ENCODE measurements at regions not wholly inside any gene's neighbourhood (a gene's known extent, or its start where the extent isn't known, plus 50 kb on each side); places are given as distances from the start of the nearest gene placed in this dataset.

DNA sequence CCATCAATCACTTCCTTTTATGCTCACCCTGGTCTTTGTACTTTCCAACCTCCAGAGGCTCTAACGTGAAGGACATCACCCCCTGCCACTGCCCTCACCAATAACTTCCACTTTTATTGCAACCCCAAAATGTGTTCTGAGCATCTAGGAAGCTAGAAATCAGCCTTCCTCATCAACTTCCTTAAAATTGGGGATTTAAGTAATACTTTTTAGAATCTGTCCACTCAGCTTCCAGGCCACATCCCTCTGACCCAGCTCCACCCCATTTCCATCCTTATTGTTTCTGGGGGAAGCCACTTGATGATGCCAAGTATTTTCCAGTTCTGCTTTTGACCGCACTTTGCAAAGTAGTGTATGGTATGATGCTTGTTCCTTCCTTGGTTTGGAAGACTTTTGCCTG, 73.5 kb upstream of the XCR1 start (continued):
- TF ChIP-seq IKZF5 (CRISPR knock-in tag; IDR thresholded peaks at IDR 0.05) (no peak), NONO (IDR thresholded peaks at IDR 0.05) (no peak), NONO (CRISPR knock-in tag; conservative IDR thresholded peaks at IDR 0.05) (no peak)

DNA sequence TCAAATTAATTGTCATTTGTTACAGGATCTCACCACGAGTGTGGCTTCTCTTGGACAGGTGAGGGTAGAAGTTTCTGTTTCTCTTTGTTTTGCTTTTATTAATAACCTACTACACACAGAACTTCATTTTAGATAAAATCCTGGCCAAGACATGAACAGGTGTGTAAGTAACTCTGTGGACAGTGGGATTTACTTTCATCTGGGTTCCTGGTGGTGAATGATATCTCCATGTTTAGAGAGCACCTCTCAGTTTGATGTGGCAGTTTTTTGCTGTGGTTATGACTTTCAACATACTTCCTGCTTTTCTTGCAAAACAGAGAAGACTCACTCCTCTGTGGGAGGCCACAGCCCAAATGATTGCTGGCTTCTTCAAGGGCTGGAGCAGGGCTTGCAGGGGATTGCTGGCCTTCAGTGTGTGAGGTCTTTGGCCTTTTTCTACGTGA, 71.1 kb upstream of the XCR1 start:
- FAIRE-seq (no peak), DNase-seq (ENCODE audit: low spot score) (no peak), ATAC-seq (no peak)
- ChIA-PET CTCF (ENCODE audit: low intra/inter-chr PET ratio, low total read pairs) (no interaction called here), POLR2A (no interaction called here)
- Histone ChIP-seq H3K27me3 (ENCODE audit: control insufficient read depth in 1 of 2, insufficient read depth in 2 of 2, low read length in 2 of 2) (no peaks in the 10 kb centered on the region; a peak in 1 of 5 replicates), H2AFZ (ENCODE audit: low read length) (no peak overlapping the region), H4K20me1 (ENCODE audit: insufficient read depth, low read length) (no peaks in the 10 kb centered on the region), H3K27ac (ENCODE audit: extremely low read length, insufficient read depth, low read length) (no peak overlapping the region), H3K9me3 (ENCODE audit: low read length) (no peaks in the 10 kb centered on the region), H3K36me3 (replicated peaks in 1 of 2; ENCODE audit: control insufficient read depth in 1 of 2, insufficient read depth in 2 of 2, low read length in 2 of 2) (no peaks in the 10 kb centered on the region), H3K4me1 (ENCODE audit: insufficient read depth, low read length) (peaks cover 5% of the 10 kb centered on the region), H3K4me2 (ENCODE audit: low read depth, low read length) (no peak overlapping the region), H3K4me3 (replicated peaks in 1 of 3; ENCODE audit: insufficient read depth in 1 of 3, low read depth in 2 of 3, low read length in 3 of 3) (no peak overlapping the region), H3K79me2 (ENCODE audit: insufficient read depth, low read length) (no peaks in the 10 kb centered on the region), H3K9ac (ENCODE audit: insufficient read depth, low read depth, low read length) (no peak overlapping the region)
- intact Hi-C loops (cut with micrococcal nuclease; ENCODE audit: unreplicated experiment) (no loop called here), in situ Hi-C loops (cut with HindIII; ENCODE audit: extremely low pct_ligation_motif_present, low pct_unique_long_range_greater_than_20kb) (no loop called here)
- BruUV-seq (replicated peaks) = no TSS peak
- 0% methylated on average over 2 of the region's 2 CpGs for WGBS (ENCODE audit: low lambda C conversion rate)
- TF ChIP-seq CAMTA2 (CRISPR knock-in tag; IDR thresholded peaks at IDR 0.05; ENCODE audit: borderline replicate concordance) = no peak
- no peak for TF ChIP-seq REPIN1 (CRISPR knock-in tag; IDR thresholded peaks at IDR 0.05; ENCODE audit: borderline replicate concordance, low read depth)
- TF ChIP-seq ZFP90 (CRISPR knock-in tag; IDR thresholded peaks at IDR 0.05; ENCODE audit: borderline replicate concordance) = no peak
- TF ChIP-seq HNRNPLL (IDR thresholded peaks at IDR 0.05; ENCODE audit: low read depth, low read length, poor library complexity, severe bottlenecking) = no peak
- no peak for TF ChIP-seq MAFF (IDR thresholded peaks at IDR 0.05; ENCODE audit: low read depth, low read length)
- TF ChIP-seq RFX5 (IDR thresholded peaks at IDR 0.05; ENCODE audit: low read depth, low read length) = no peak

Data from HepG2 (cell line).